HEK293T (cell line): ENCODE measurements at regions not wholly inside any gene's neighbourhood (a gene's known extent, or its start where the extent isn't known, plus 50 kb on each side); places are given as distances from the start of the nearest gene placed in this dataset.

Experiments used
- BHLHE40 ChIP-seq: fragments of 450-650 bp; IDR thresholded peaks from 2 replicates; pipeline ENCODE4 v1.6.1; 2016; ENCODE audit warnings: mild to moderate bottlenecking, moderate library complexity, borderline replicate concordance
- ELF4 ChIP-seq: fragments of 450-650 bp; IDR thresholded peaks from 2 replicates; pipeline ENCODE4 v1.6.1; 2017; ENCODE audit warnings: antibody characterized with exemption
- FOXA1 ChIP-seq: fragments of 450-650 bp; IDR thresholded peaks from 2 replicates; pipeline ENCODE4 v1.6.1; 2016; ENCODE audit warnings: mild to moderate bottlenecking
- FOXM1 ChIP-seq: fragments of 450-650 bp; IDR thresholded peaks from 2 replicates; pipeline ENCODE4 v1.6.1; 2017; ENCODE audit warnings: mild to moderate bottlenecking, borderline replicate concordance
- HDGF ChIP-seq: fragments of 450-650 bp; IDR thresholded peaks from 2 replicates; pipeline ENCODE4 v1.6.1; 2017; ENCODE audit warnings: antibody characterized with exemption, borderline replicate concordance
- L3MBTL2 ChIP-seq: fragments of 450-650 bp; conservative IDR thresholded peaks from 2 replicates; pipeline ENCODE4 v1.6.1; 2016; ENCODE audit warnings: mild to moderate bottlenecking
- NFRKB ChIP-seq: fragments of 450-650 bp; IDR thresholded peaks from 2 replicates; pipeline ENCODE4 v1.6.1; 2016; ENCODE audit warnings: mild to moderate bottlenecking, moderate library complexity
- SP1 ChIP-seq: fragments of 450-650 bp; IDR thresholded peaks from 2 replicates; pipeline ENCODE4 v1.6.1; 2017
- SUZ12 ChIP-seq: fragments of 450-650 bp; IDR thresholded peaks from 2 replicates; pipeline ENCODE4 v1.6.1; 2016; ENCODE audit warnings: mild to moderate bottlenecking
- TARDBP ChIP-seq: fragments of 450-650 bp; IDR thresholded peaks from 2 replicates; pipeline ENCODE4 v1.6.1; 2016
- TF ChIP-seq, protein P1 (sequence below): fragments of 450-650 bp; IDR thresholded peaks from 2 replicates; pipeline ENCODE4 v1.6.1; 2016

GRCh38 chr17:71269201-71269600 lies 851.6 kb upstream of the SOX9 start:
- TF ChIP-seq TARDBP: no peak
- TF ChIP-seq SUZ12: no peak
- TF ChIP-seq ELF4: no peak
- no peak for TF ChIP-seq SP1
- TF ChIP-seq, protein P1, sequence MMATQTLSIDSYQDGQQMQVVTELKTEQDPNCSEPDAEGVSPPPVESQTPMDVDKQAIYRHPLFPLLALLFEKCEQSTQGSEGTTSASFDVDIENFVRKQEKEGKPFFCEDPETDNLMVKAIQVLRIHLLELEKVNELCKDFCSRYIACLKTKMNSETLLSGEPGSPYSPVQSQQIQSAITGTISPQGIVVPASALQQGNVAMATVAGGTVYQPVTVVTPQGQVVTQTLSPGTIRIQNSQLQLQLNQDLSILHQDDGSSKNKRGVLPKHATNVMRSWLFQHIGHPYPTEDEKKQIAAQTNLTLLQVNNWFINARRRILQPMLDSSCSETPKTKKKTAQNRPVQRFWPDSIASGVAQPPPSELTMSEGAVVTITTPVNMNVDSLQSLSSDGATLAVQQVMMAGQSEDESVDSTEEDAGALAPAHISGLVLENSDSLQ: no peak
- TF ChIP-seq FOXM1: no peak
- TF ChIP-seq HDGF: no peak
- TF ChIP-seq L3MBTL2: no peak
- TF ChIP-seq FOXA1: no peak
- no peak for TF ChIP-seq NFRKB
- TF ChIP-seq BHLHE40: no peak
